Stimulated activated CD4-positive, alpha-beta T cell treated with anti-CD3 and anti-CD28 coated beads, Interleukin-4, amount 100 ng/mL, for 24 hours (primary cell): ENCODE measurements at regions not wholly inside any gene's neighbourhood (a gene's known extent, or its start where the extent isn't known, plus 50 kb on each side); places are given as distances from the start of the nearest gene placed in this dataset.

ENCODE experiments used
- DNase-seq: peaks from one replicate; pipeline ENCODE4 v3.0.0-alpha.2; 2020

DNA sequence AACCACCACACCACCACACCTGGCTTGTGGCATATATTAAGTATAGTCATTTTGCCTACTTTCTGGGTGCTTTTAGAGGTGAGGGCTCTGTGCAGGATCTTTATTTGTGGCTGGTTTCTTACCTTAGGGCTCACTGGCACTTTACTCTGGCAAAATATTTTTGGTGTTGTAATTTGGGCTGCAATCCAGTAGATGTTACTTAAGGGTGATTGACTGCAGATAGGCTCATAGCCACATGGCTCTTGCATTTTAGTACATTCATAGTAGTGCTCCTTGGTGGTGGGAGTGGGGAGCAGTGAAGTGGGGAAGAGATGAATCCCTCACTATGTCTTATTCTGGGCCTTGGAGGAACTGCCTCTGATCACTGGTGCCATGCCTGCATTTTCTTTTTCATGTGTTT, 376.1 kb upstream of the GRIN3A start:
- no peak for DNase-seq

- DNase-seq = no peak
Observed at GRCh38 chr9:102113191-102113590, 374.7 kb upstream of the GRIN3A start.

GRCh38 chr9:102106439-102106838, 368.0 kb upstream of the GRIN3A start:
- no peak for DNase-seq

- no peak for DNase-seq
Observed at GRCh38 chr9:102101723-102102122, 363.3 kb upstream of the GRIN3A start.

GRCh38 chr9:102087141-102087540, 348.7 kb upstream of the GRIN3A start:
- no peak for DNase-seq

DNA sequence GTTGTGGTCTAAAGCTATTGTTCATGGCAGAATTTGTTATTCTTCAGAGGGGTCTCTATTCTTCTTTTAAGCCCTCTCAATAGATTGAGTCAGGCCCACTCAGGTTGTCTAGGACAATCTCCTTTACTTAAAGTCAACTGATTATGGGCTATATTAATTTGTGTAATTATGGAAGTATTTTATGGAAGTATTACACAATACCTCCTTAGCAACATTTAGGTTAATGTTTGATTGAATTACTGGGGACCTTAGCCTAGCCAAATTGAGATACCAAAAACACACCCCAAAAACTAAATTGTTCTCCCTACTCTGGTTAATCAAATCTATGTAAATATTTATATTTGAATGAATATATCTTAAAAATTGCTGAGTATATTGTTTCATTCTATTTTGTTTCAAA, 347.1 kb upstream of the GRIN3A start:
- DNase-seq = no peak

DNA sequence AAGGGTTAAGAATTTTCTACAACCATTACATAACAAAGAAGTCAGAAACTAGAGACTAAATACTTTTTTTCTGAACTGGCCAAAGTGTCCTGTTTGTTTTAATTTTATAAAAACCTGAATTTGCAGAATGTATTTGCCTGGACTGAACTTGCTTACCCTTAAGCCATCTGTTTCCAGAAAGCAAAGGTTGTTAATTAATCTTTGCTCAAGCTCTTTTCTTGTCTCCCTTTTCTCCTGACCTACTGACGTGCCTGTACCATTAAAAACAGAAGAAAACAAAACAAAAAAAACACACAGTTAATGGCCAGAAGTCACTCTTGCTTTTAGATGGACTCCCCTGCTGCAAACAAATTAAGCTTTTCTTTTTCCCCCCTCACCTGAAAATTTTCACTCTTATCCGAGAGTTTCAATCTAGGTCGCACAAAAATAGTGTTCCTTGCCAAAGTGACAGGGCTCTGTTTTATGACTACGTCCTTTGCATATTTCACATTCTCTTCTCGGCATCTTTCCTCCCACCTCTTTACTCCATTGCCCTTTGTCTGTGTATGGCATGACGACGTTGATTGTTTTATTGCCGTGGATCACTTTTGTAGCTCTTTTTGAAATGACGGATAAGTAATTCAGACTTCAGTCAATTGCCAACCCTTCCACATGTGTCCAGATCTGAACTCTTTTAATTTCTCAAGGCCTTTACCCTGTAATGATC, 333.8 kb upstream of the GRIN3A start:
- no peak for DNase-seq

DNA sequence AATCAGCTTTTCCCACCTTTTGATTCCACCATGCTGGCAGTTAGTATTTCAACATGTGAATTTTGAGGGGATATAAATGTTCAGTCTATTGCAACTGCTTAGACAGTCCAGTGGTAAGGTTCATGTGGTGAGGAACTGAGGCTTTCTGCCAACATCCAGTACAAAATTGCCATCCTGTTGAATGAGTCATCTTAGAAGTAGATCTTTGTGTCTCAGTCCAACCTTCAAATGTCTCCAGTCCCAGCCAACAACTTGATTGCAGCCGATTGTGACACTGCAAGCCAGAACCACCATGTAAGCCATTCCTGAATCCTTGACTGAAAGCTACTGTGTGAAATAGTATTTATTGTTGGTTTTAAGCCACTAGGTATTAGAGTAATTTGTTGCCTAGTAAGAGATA, 331.5 kb upstream of the GRIN3A start:
- no peak for DNase-seq

DNA sequence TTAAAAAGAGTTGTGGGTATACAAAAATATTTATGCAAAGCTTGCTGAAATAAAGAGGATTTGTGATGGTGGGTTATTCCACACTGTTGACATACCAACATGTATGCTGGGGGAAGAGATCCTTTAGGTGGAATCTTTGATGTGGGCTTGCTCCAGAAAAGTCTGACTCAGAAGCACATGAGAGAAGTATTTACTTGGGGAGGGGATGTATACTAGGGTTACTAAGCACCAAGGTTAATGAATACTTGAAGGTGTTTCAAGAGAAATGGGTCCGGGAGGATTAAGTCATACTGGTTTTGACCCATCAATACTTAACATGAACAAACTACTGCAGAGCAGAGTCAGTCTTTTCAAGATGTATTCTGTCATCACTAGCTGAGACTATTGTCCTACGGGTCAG, 316.4 kb upstream of the GRIN3A start:
- no peak for DNase-seq

DNA sequence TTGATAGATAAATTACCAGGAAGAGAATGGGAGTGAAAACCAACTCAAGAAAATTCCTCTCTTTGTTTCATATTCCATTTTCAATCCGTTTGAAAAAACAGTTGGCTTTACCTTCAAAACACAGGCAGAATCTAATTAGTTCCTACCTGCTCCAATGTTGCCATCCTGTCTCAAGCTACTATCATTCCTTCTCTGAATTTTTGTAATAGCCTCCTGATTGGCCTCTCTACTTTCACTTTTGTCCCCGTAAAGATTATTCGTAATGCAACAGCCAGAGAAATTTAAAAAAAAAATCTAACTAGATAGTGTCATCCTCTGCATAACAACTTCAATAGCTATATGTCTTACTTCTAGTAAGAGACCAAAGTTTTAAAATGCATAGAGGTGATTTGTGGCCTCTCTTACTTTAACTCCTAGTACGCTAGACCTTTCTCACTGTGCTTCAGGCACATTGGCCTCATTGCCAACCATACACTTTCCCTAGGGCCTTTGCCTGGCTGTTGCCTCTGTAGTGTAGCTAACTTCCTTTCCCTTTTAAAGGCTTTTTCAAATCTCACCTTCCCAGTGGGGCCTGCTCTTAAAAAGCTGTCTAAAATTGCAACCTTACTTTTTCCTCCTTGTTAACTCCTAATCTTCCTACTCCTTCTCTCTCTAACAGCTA, 311.3 kb upstream of the GRIN3A start:
- no peak for DNase-seq

DNA sequence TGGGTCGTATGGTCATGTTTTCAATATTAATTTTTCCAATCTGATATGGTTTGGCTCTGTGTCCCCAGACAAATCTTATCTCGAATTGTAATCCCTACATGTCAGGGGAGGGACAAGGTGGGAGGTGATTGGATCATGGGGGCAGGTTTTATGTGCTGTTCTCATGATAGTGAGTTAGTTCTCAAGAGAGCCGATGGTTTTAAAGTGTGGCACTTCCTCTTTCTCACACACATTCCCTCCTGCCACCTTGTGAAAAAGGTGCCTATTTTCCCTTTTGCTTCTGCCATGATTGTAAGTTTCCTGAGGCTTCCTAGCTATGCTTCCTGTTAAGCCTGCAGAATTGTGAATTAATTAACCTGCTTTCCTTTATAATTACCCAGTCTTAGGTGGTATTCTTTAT, 309.1 kb upstream of the GRIN3A start:
- no peak for DNase-seq

GRCh38 chr9:102044133-102044532, 305.7 kb upstream of the GRIN3A start:
- DNase-seq = no peak

DNA sequence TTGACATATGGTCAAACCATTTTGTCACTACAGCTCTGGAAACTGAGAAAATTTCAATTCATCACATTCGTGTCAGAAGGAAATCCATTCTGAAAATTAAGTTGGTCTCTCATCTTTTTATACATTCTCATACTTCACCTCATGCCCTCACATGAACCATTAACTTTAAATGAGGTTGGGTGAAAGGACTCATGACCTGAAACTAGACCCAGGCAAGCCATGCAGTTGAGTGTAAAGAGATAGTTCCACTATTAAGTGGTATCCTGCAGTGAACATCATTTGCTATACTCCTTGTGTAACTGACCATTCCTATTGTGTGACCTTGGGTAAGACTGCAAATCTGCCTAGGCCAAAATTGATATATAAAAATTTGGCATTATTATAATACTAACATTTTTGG, 299.6 kb upstream of the GRIN3A start:
- DNase-seq = no peak

- DNase-seq = no peak
Observed at GRCh38 chr9:102035929-102036328, 297.5 kb upstream of the GRIN3A start.

DNA sequence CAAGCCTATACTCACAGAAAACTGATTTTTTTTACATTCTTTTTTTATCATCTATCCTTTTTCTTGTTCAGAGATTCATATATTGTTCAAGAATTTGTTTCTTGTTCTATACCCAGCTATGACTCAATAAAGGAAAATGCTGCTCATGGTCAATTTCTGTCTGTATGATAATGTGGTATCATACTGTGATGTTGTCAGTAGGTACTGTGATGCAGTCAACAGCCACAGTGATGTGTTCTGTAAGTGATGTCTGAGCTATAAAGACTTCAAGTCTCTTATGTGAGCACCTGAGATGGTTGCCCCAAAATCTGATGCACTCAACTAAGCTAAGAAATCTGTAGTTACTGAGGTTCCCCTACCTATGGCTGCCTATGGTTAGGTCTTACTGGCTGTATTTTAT, 294.2 kb upstream of the GRIN3A start:
- DNase-seq = no peak

GRCh38 chr9:102000956-102001355, 262.5 kb upstream of the GRIN3A start:
- no peak for DNase-seq

DNA sequence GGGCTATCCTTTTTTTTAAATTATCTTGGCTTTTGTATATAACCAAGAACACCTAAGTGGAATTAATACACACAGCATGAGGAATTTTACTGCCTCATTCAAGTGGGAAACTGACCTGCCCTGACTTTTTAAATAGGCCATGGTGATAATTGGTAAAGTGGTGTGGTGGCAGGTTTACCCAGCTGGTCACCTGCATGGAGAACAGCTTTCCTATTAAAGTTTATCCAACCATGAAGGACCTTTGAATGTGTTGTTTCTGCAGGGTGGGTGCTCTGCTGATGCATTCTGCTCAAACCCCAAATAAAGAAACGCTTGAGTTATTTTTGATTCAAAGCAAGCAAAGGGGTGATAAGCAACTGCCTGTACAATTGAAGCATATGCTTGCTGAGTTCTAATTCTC, 261.0 kb upstream of the GRIN3A start:
- DNase-seq = no peak

- DNase-seq = no peak
Observed at GRCh38 chr9:101995231-101995630, 256.8 kb upstream of the GRIN3A start.

- DNase-seq = no peak
Observed at GRCh38 chr9:101993771-101994170, 255.3 kb upstream of the GRIN3A start.

GRCh38 chr9:101991926-101992325, 253.5 kb upstream of the GRIN3A start:
- DNase-seq = no peak

DNA sequence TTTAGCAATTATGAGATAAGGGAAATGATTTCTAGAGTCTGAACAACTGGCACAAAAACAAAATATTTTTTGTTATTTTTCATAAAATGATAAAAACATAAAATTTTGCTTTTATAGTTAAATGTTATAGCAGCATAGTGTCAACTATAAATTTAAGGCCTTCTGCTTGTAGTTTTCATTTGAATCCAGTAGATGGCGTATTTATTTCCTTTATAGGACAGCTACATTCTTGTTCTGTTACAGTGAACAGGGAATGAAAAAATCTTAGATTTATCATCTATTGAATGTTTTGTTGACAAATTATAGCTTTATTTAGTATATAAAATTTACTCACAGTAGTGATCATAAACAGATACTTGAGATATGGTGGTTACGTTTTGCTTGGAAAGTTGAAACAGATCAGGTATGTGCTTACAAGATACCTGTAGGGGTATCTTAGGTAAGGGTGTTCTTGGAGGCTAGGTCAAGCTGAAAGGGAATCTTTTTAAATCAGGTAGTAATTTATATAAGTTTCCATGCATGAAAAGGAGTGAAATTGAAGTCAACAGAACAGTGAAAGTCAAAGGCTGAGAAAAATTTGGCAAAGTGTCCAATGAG, 239.3 kb upstream of the GRIN3A start:
- no peak for DNase-seq

DNA sequence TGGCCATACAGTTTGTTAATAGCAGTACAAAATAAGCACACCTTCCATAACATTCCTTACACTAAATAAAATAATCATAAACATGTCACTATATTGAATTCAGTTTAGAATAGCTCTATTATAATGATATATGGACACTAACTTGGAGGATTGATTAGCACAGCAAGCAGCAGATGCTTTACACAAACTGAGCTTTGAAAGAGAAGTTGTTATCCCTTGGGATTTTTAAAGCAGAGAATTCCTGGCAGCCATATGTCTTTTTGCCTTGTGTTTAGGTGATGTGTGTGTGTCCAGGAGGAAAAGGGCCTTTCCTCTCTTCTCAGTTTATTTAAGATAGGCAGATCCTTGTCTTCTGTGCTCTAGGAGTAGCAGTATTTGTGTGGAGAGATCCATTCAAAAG, 232.2 kb upstream of the GRIN3A start:
- DNase-seq = no peak

GRCh38 chr9:101968392-101968791, 229.9 kb upstream of the GRIN3A start:
- DNase-seq = no peak

GRCh38 chr9:101966691-101967090, 228.2 kb upstream of the GRIN3A start:
- DNase-seq = no peak

GRCh38 chr9:101957705-101958104, 219.3 kb upstream of the GRIN3A start:
- no peak for DNase-seq
